BJ (cell line): ENCODE measurements at regions not wholly inside any gene's neighbourhood (a gene's known extent, or its start where the extent isn't known, plus 50 kb on each side); places are given as distances from the start of the nearest gene placed in this dataset. TPM values are rescaled to one million over a fixed set of nuclear protein-coding genes. Genes with fewer than 3 reads are reported as not detected.

Experiments used
- CTCF ChIA-PET: fragments of 350-600 bp; formaldehyde crosslinking; extraction: SDS; loops from one replicate; lab custom pipeline; 2021; ENCODE audit warnings: antibody characterized with exemption, inconsistent platforms; lab: Yijun Ruan, JAX
- POLR2A ChIA-PET: fragments of 300-600 bp; sonication (Branson Sonifier 250); formaldehyde crosslinking; extraction: SDS; loops from one replicate; lab custom pipeline; 2021; ENCODE audit warnings: antibody characterized with exemption; lab: Charles Lee
- DNase-seq: peaks from one replicate; pipeline ENCODE4 v3.0.0-alpha.2; 2011; ENCODE audit warnings: low read depth
- H3K27me3 ChIP-seq: 2 replicates; pipeline ENCODE4 v1.6.0; 2011; ENCODE audit warnings: low read length; ENCODE audit not compliant: control insufficient read depth, insufficient read depth
- H3K36me3 ChIP-seq: 2 replicates; pipeline ENCODE4 v1.5.1; 2011; ENCODE audit warnings: low read length; ENCODE audit not compliant: control insufficient read depth, insufficient read depth
- H3K4me3 ChIP-seq: 2 replicates; pipeline ENCODE4 v1.5.1; 2011; ENCODE audit warnings: low read depth, mild to moderate bottlenecking, control low read depth, low read length
- small RNA-seq: library from RNA; depleted of rRNA; stranded (forward); fragments of <200 nt; gene quantifications from one replicate; pipeline ENCODE3, GENCODE V24; 2012; ENCODE audit warnings: low replicate concordance, low read depth; ENCODE audit not compliant: insufficient read length
- TF ChIP-seq, protein P1 (sequence below): IDR thresholded peaks from 2 replicates; pipeline ENCODE4 v1.5.1; 2011; ENCODE audit warnings: low read depth, mild to moderate bottlenecking, control low read depth, inconsistent platforms, low read length, moderate library complexity; ENCODE audit not compliant: insufficient read depth

DNA sequence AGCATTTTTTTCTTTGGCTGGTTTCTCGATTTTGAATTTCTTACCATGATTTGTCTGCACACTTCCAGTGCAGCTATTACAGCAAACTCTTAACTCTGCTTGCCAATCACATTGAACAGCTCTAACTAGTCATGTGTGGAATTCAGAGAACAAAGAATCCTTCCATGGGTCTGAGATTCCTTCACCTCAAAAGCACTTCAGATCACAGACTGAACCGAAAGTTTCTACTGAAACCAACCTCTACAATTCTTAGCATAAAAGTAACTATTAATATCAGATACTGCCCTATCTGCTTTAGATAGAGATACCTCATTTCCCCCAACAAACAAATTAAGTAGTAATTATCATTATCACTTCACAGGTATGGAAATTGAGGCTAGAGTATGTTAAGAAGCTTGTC is 56.5 kb upstream of the SP4 start:
- no peak for DNase-seq
- Histone ChIP-seq H3K4me3 (no peak overlapping the region), H3K27me3 (no peaks in the 10 kb centered on the region), H3K36me3 (no peaks in the 10 kb centered on the region)
- CTCF ChIA-PET: no interaction called here
- TF ChIP-seq, protein P1, sequence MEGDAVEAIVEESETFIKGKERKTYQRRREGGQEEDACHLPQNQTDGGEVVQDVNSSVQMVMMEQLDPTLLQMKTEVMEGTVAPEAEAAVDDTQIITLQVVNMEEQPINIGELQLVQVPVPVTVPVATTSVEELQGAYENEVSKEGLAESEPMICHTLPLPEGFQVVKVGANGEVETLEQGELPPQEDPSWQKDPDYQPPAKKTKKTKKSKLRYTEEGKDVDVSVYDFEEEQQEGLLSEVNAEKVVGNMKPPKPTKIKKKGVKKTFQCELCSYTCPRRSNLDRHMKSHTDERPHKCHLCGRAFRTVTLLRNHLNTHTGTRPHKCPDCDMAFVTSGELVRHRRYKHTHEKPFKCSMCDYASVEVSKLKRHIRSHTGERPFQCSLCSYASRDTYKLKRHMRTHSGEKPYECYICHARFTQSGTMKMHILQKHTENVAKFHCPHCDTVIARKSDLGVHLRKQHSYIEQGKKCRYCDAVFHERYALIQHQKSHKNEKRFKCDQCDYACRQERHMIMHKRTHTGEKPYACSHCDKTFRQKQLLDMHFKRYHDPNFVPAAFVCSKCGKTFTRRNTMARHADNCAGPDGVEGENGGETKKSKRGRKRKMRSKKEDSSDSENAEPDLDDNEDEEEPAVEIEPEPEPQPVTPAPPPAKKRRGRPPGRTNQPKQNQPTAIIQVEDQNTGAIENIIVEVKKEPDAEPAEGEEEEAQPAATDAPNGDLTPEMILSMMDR: no peak
- POLR2A ChIA-PET: no interaction called here

DNA sequence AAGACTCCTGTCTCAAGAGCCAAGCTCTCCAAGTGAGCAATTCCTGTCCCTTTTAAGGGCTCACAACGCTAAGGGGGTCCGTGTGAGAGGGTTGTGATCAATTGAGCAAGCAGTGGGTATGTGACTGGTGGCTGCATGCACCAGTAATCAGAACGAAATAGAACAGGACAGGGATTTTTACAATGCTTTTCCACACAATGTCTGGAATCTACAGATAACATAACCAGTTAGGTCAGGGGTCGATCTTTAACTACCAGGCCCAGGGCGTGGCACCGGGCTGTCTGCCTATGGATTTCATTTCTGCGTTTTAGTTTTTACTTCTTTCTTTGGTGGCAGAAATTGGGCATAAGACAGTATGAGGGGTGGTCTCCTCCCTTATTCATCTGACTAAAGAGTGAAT is 54.9 kb upstream of the SP4 start:
- POLR2A ChIA-PET: no interaction called here
- TF ChIP-seq, protein P1: no peak
- DNase-seq: no peak
- CTCF ChIA-PET: no interaction called here
- H3K36me3 ChIP-seq: no peaks in the 10 kb centered on the region
- H3K27me3 ChIP-seq: no peaks in the 10 kb centered on the region
- H3K4me3 ChIP-seq: no peak overlapping the region

DNA sequence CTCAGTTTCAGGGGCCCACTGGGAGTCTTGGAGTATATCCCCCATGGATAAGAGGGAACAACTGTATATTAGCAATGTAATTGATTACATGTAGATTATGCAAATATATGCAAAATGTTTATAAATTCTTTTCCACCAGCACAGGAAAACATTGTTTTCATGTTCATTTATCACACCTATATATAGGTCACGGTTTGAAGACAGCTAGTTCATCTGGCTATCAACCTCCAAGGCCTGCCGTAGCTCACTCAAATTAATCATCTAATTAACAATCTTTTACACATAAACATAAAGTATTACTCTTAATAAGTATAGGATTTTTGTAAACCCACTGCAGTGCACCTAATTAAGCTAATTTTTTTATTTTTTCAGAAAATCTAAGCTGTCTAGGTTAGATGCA is 53.7 kb upstream of the SP4 start:
- Histone ChIP-seq H3K36me3 (no peaks in the 10 kb centered on the region), H3K4me3 (no peak overlapping the region), H3K27me3 (no peaks in the 10 kb centered on the region)
- DNase-seq: no peak
- ChIA-PET CTCF (interaction anchor here (1.3 kb wide), 1 partner anchor 27 kb away, joined by 4 read pairs; no protein-coding TSS in a partner anchor), POLR2A (no interaction called here)
- TF ChIP-seq, protein P1: no peak

DNA sequence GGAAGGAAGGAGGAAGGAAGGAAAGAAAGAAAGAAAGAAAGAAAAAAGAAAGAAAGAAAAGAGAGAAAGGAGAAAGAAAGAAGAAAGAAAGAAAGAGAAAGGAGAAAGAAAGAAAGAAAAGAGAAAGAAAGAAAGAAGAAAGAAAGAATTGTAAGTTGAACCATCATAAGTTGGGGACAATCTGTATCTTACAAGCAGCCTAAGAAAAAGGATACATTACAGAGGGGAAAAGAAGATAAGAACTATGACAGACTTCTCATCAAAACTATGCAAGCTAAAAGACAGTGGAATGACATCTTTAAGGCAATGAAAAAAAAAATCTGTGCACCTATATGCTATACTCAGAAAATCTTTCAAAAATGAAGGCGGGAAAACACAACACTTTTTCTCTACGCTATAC is 50.3 kb upstream of the SP4 start:
- TF ChIP-seq, protein P1: no peak
- ChIA-PET POLR2A (no interaction called here), CTCF (no interaction called here)
- no peak overlapping the region for H3K4me3 ChIP-seq
- no peaks in the 10 kb centered on the region for H3K36me3 ChIP-seq
- DNase-seq: no peak
- no peaks in the 10 kb centered on the region for H3K27me3 ChIP-seq

Small RNAs in the stretch of these regions (small RNA-seq; reads per million reads assigned to genes)
- not detected for gene RN7SL542P
